GM12878 (cell line): ENCODE measurements at regions not wholly inside any gene's neighbourhood (a gene's known extent, or its start where the extent isn't known, plus 50 kb on each side); places are given as distances from the start of the nearest gene placed in this dataset.

Source experiments
- ATAC-seq: fragments of 200-7000 bp; cut with Tn5 transposase; 3 replicates; pipeline ENCODE4 v1.9.1; 2020; ENCODE audit warnings: mild to moderate bottlenecking, moderate library complexity
- BruUV-seq: library from RNA; stranded (reverse); fragments of 400-500 nt; replicated peaks from 2 replicates; lab custom pipeline; 2021; lab: Mats Ljungman, UMichigan
- CTCF ChIA-PET: fragments of 300-600 bp; sonication (Branson Sonifier 250); formaldehyde crosslinking; extraction: SDS; loops from one replicate; lab custom pipeline; 2021; ENCODE audit warnings: inconsistent platforms; lab: Yijun Ruan, JAX
- POLR2A ChIA-PET: fragments of 350-600 bp; formaldehyde crosslinking; extraction: SDS; loops from one replicate; lab custom pipeline; 2021; ENCODE audit warnings: inconsistent platforms; lab: Charles Lee
- RAD21 ChIA-PET: fragments of 300-600 bp; sonication (Branson Sonifier 250); formaldehyde crosslinking; loops from one replicate; lab custom pipeline; 2023; ENCODE audit warnings: antibody characterized with exemption; ENCODE audit not compliant: unreplicated experiment; lab: Charles Lee
- SMC1A ChIA-PET: fragments of 300-600 bp; sonication (Branson Sonifier 250); formaldehyde crosslinking; loops from one replicate; lab custom pipeline; 2023; ENCODE audit not compliant: unreplicated experiment, uncharacterized antibody; lab: Charles Lee
- DNase-seq: peaks from one replicate; pipeline ENCODE4 v3.0.0-alpha.2; 2011; ENCODE audit warnings: low read depth, low spot score
- FAIRE-seq: peaks from 3 replicates; lab custom pipeline; 2011; peaks lifted over from hg19 to GRCh38; lab: Jason Lieb, UNC
- H2AFZ ChIP-seq: 2 replicates; pipeline ENCODE4 v1.6.0; 2011; ENCODE audit warnings: low read depth, low read length, control low read depth; ENCODE audit not compliant: control insufficient read depth
- H3K27ac ChIP-seq: 2 replicates; pipeline ENCODE4 v1.5.1; 2011; ENCODE audit warnings: control low read depth; ENCODE audit not compliant: control insufficient read depth, insufficient read depth
- H3K27me3 ChIP-seq, 2 experiments: replicated peaks in 1 of 2; 2 replicates each; pipeline versions ENCODE4 v1.6.0 to v1.6.1; 2011; ENCODE audit warnings: low read length in 1 of 2; ENCODE audit not compliant: control insufficient read depth in 2 of 2, insufficient read depth in 2 of 2
- H3K36me3 ChIP-seq, 2 experiments: 2 replicates each; pipeline ENCODE4 v1.5.1; 2011; ENCODE audit warnings: low read length in 1 of 2; ENCODE audit not compliant: control insufficient read depth in 2 of 2, insufficient read depth in 2 of 2
- H3K4me1 ChIP-seq: 2 replicates; pipeline ENCODE4 v1.6.1; 2011; ENCODE audit warnings: mild to moderate bottlenecking, low read length, moderate library complexity, mixed read lengths; ENCODE audit not compliant: control insufficient read depth, insufficient read depth
- H3K4me2 ChIP-seq: 2 replicates; pipeline ENCODE4 v1.6.0; 2011; ENCODE audit warnings: control low read depth; ENCODE audit not compliant: control insufficient read depth, insufficient read depth
- H3K4me3 ChIP-seq: fragments of 200-600 bp; sonication (generic); 2 replicates; pipeline ENCODE4 v1.5.1; 2016
- H3K79me2 ChIP-seq: 2 replicates; pipeline ENCODE4 v1.6.0; 2011; ENCODE audit warnings: low read length; ENCODE audit not compliant: control insufficient read depth, insufficient read depth
- H3K9ac ChIP-seq: 2 replicates; pipeline ENCODE4 v1.8.0; 2011; ENCODE audit warnings: low read length, control low read depth, mixed read lengths; ENCODE audit not compliant: control insufficient read depth, insufficient read depth
- H3K9me3 ChIP-seq: replicated peaks from 3 replicates; pipeline ENCODE4 v1.5.1; 2011; ENCODE audit warnings: mild to moderate bottlenecking, low read length; ENCODE audit not compliant: control insufficient read depth, insufficient read depth
- H4K20me1 ChIP-seq: 2 replicates; pipeline ENCODE4 v1.6.0; 2011; ENCODE audit not compliant: control insufficient read depth, insufficient read depth
- CHD1 ChIP-seq: IDR thresholded peaks from 2 replicates; pipeline ENCODE4 v1.6.1; 2012; ENCODE audit warnings: low read depth, low read length, improper control_type of control experiment
- DPF2 ChIP-seq: fragments of 450-650 bp; IDR thresholded peaks from 2 replicates; pipeline ENCODE4 v1.6.1; 2017; ENCODE audit warnings: mild to moderate bottlenecking
- IRF4 ChIP-seq: IDR thresholded peaks from 2 replicates; pipeline ENCODE4 v1.6.1; 2011; ENCODE audit warnings: low read depth, low read length
- PAX8 ChIP-seq: fragments of 450-650 bp; IDR thresholded peaks from 2 replicates; pipeline ENCODE4 v1.6.1; 2017; ENCODE audit warnings: mild to moderate bottlenecking, moderate library complexity
- PML ChIP-seq: IDR thresholded peaks from 2 replicates; pipeline ENCODE4 v1.6.1; 2012; ENCODE audit warnings: low read length, inconsistent platforms
- POU2F2 ChIP-seq: IDR thresholded peaks from 3 replicates; pipeline ENCODE4 v1.6.1; 2011; ENCODE audit warnings: low read depth, mild to moderate bottlenecking, low read length, borderline replicate concordance
- RFX5 ChIP-seq: IDR thresholded peaks from 2 replicates; pipeline ENCODE4 v1.6.1; 2011; ENCODE audit warnings: low read depth, low read length, improper control_type of control experiment
- RUNX3 ChIP-seq: IDR thresholded peaks from 2 replicates; pipeline ENCODE4 v1.6.1; 2012; ENCODE audit warnings: low read length, inconsistent platforms
- SMAD1 ChIP-seq: fragments of 450-650 bp; IDR thresholded peaks from 2 replicates; pipeline ENCODE4 v1.6.1; 2018; ENCODE audit warnings: mild to moderate bottlenecking, low read depth; ENCODE audit not compliant: partially characterized antibody
- ZNF217 ChIP-seq: fragments of 450-650 bp; IDR thresholded peaks from 2 replicates; pipeline ENCODE4 v1.6.1; 2017; ENCODE audit warnings: antibody characterized with exemption, mild to moderate bottlenecking
- WGBS: methylation state at CpG from one replicate; pipeline ENCODE4 v1.1.6; 2016; ENCODE audit warnings: low lambda C conversion rate; ENCODE audit not compliant: insufficient replicate concordance, insufficient coverage; ENCODE audit errors: missing lambda C conversion rate; 5-methylcytosine and 5-hydroxymethylcytosine counted together
- in situ Hi-C: fragments of 300-500 bp; cut with MboI; formaldehyde crosslinking; loops from 9 replicates; pipeline ENCODE4 v1.14.3; 2018; ENCODE audit warnings: mixed read lengths
- intact Hi-C: fragments of 100-400 bp; cut with micrococcal nuclease; formaldehyde crosslinking; loops from one replicate; pipeline ENCODE4 v1.14.2; 2022; ENCODE audit not compliant: unreplicated experiment
- TF ChIP-seq, protein P1 (sequence below): fragments of 450-650 bp; IDR thresholded peaks from 2 replicates; pipeline ENCODE4 v1.6.1; 2016; ENCODE audit warnings: mild to moderate bottlenecking, moderate library complexity, borderline replicate concordance

DNA sequence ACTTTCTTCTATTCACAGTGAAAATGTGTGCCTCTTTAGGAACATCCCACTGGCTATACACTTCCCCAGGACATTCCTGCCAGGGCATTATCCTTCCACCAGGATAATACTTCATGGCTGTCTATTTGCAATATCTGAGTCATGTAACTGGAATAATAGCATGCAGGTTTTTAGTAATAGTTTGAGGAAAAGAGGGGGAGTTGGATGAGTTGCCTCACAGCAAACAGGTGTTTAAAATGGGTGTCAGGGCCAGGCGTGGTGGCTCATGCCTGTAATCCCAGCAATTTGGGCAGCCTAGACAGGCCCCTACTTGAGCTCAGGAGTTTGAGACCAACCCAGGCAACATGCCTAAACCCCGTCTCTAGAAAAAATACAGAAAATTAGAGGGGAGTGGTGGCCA lies 585.9 kb downstream of the DIPK2A start:
- in situ Hi-C loops (no loop called here), intact Hi-C loops (no loop called here)
- H4K20me1 ChIP-seq = no peaks in the 10 kb centered on the region
- FAIRE-seq = no peak
- H3K27ac ChIP-seq = no peak overlapping the region
- DNase-seq = no peak
- no peak overlapping the region for H3K9ac ChIP-seq
- H3K4me1 ChIP-seq = no peaks in the 10 kb centered on the region
- CTCF ChIA-PET = no interaction called here
- H2AFZ ChIP-seq = no peak overlapping the region
- no peaks in the 10 kb centered on the region for H3K36me3 ChIP-seq
- WGBS = 49% methylated on average over 2 of the region's 2 CpGs
- no TSS peak for BruUV-seq
- POLR2A ChIA-PET = no interaction called here
- H3K27me3 ChIP-seq = no peaks in the 10 kb centered on the region
- H3K4me2 ChIP-seq = no peak overlapping the region
- H3K79me2 ChIP-seq = no peaks in the 10 kb centered on the region
- no peaks in the 10 kb centered on the region for H3K9me3 ChIP-seq
- TF ChIP-seq DPF2 (no peak), RUNX3 (no peak), POU2F2 (no peak), CHD1 (no peak), ZNF217 (no peak)
- no peak overlapping the region for H3K4me3 ChIP-seq
- no peak for ATAC-seq
- RAD21 ChIA-PET = no interaction called here
- SMC1A ChIA-PET = no interaction called here

DNA sequence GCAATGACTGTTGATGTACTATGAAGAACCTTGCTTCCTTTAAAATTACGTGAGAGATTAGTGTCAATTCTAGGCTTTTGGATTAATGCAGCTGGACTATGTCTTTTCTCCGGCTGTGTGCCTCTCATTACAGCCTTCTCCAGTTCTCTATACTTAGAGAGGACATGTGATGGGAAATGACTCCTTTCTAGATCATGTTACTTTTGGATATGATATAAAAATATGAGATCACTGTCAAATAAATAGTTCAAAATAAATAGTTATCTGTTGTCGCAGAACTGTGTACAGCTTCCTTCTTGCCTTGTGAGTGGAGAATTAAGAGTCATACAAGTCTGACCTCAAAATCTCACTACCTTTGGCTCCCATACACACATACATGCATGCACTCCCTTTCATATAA lies 592.4 kb downstream of the DIPK2A start:
- ChIA-PET CTCF (no interaction called here), SMC1A (no interaction called here), POLR2A (no interaction called here), RAD21 (no interaction called here)
- intact Hi-C loops = no loop called here
- Histone ChIP-seq H3K36me3 (no peaks in the 10 kb centered on the region), H3K79me2 (no peaks in the 10 kb centered on the region), H2AFZ (no peak overlapping the region), H3K9ac (no peak overlapping the region), H3K4me1 (no peaks in the 10 kb centered on the region), H3K27ac (no peak overlapping the region), H3K27me3 (no peaks in the 10 kb centered on the region), H3K9me3 (no peaks in the 10 kb centered on the region; the same call in 2 of the 3 replicates), H3K4me3 (no peak overlapping the region), H3K4me2 (no peak overlapping the region), H4K20me1 (no peaks in the 10 kb centered on the region)
- no TSS peak for BruUV-seq
- ATAC-seq = no peak
- no peak for TF ChIP-seq RFX5
- TF ChIP-seq, protein P1, sequence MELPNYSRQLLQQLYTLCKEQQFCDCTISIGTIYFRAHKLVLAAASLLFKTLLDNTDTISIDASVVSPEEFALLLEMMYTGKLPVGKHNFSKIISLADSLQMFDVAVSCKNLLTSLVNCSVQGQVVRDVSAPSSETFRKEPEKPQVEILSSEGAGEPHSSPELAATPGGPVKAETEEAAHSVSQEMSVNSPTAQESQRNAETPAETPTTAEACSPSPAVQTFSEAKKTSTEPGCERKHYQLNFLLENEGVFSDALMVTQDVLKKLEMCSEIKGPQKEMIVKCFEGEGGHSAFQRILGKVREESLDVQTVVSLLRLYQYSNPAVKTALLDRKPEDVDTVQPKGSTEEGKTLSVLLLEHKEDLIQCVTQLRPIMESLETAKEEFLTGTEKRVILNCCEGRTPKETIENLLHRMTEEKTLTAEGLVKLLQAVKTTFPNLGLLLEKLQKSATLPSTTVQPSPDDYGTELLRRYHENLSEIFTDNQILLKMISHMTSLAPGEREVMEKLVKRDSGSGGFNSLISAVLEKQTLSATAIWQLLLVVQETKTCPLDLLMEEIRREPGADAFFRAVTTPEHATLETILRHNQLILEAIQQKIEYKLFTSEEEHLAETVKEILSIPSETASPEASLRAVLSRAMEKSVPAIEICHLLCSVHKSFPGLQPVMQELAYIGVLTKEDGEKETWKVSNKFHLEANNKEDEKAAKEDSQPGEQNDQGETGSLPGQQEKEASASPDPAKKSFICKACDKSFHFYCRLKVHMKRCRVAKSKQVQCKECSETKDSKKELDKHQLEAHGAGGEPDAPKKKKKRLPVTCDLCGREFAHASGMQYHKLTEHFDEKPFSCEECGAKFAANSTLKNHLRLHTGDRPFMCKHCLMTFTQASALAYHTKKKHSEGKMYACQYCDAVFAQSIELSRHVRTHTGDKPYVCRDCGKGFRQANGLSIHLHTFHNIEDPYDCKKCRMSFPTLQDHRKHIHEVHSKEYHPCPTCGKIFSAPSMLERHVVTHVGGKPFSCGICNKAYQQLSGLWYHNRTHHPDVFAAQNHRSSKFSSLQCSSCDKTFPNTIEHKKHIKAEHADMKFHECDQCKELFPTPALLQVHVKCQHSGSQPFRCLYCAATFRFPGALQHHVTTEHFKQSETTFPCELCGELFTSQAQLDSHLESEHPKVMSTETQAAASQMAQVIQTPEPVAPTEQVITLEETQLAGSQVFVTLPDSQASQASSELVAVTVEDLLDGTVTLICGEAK = no peak
- no peak for TF ChIP-seq IRF4
- TF ChIP-seq PML = no peak
- no peak for TF ChIP-seq SMAD1
- no peak for TF ChIP-seq PAX8
- no peak for TF ChIP-seq CHD1
- DNase-seq = no peak
- no peak for FAIRE-seq
- in situ Hi-C loops = no loop called here
- 36% methylated on average over 3 of the region's 3 CpGs for WGBS
